HG02588 (cell line): ENCODE measurements at regions not wholly inside any gene's neighbourhood (a gene's known extent, or its start where the extent isn't known, plus 50 kb on each side); places are given as distances from the start of the nearest gene placed in this dataset.

Experiments used
- ATAC-seq: cut with Tn5 transposase; IDR thresholded peaks from one replicate; pipeline ENCODE4 v1.9.1; 2021; ENCODE audit warnings: mild to moderate bottlenecking, moderate library complexity; ENCODE audit not compliant: unreplicated experiment

DNA sequence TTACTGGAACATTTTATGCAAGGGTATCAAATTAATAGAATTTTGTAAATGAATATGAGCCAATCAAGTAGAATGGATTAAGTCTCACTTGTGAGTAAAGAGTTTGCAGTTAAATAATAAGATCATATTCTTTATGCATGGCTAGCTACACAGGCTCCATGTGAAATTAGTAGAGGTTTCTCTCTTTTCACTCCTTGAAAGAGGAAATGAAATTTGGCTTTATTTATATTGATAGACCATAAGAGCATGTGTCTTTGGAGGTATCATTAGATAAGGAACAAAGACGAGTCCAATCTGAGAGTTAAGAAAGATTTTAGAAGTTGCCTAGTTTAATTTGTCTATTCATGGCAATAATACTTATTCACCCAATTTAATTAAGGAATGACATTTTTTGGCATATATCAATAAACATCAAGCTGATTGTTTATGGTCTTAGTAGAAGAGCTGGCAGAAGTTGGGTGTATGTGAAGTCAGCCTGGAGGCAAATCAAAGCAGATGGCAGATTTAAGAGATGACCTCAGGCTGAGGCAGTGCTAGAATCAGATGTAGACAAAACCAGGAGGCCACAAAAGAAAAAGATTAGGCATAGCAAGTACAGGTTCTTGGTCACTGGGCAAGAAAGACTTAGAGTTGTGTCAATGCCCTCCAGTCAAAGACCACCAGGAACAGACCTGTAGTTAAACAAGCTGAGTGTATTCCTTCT is 406.5 kb upstream of the ARHGEF26 start:
- no peak for ATAC-seq

DNA sequence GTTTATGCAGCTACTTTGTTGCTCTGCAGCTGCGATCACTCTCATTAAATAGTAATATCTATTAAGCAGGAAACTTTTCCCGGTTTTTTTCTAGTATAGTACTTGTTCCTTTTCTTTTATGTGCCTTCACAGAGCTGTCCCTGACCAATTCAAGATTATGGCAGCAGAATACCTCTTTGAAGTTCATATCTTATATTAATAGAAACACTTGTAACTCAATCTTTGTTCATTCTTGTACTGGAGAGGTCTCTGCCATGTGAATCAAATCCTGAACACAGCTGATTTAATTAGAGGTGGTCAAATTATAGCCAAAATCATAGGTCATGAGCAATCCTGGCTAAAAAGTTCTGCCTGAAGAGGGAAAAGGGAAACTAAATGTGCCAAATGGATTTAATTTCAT is 399.0 kb upstream of the ARHGEF26 start:
- no peak for ATAC-seq

DNA sequence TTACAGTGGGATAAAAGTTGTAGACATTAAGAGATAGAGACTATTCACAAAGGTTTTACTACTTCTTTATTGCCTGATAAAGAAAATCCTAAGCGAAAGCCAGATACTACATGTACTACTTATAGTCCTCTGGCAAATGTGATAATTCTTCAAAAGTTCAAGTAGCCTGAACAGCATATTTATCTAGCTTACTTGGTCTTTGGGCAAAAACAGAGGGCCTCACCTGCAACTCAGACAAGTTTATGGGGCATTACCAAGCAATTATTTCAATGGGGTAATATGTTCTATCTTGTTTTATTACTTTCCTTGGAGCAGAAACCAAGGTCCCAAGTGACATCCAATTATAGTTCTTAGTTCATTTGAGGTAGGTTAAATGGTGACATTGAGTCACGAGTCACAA is 390.1 kb upstream of the ARHGEF26 start:
- no peak for ATAC-seq

DNA sequence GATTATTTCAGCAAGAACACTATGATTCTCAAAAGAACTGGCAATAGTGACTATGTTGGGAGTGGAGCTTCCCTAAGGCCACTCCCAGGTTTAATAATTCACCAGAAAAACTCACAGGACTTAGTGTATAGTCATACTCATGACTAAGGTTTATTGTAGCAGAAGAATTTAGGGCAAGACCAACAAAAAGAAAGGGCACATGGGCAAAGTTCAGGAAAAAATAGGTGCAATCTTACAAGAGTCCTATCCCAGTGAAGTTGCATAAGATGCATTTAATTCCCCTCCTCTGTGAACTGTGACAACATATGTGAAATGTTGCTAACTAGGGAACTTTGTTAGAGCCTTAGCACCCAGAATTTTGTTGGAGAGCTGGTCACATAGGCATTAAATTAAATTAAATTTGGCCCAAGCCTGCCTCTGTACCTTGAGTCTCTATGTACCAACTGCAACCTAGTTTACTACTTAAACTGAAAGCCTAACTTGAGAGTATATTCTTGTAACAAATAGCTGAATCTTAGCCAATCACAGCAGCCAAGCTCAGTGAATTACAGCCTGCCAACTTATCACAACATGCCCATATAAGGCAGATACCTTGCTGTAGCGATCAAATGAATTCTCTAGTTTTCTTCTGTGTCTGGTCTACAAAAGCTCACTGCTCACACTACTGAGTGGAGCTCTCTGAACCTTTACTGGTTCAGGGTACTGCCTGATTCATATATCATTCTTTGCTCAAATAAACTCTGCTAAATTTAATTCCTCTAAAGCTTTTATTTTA is 386.2 kb upstream of the ARHGEF26 start:
- no peak for ATAC-seq

DNA sequence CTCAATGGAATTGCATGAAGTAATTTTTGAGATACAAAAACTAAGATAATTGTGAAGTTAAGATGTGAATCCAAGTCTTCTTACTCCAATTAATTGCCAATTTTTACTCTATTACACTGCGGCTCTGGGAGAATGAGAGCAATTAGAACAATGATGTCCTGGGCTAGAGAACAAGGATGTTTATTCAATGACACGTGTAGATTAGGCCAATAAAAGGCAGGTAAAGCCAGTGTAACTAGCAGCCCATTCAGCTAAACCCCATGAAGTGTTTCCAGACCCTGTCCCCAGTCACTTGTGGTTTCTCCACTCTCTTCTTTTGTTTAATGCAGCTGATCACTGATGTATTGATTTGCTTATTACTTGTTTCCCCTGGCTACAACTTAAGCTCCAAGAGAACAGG is 381.1 kb upstream of the ARHGEF26 start:
- ATAC-seq, result no peak

DNA sequence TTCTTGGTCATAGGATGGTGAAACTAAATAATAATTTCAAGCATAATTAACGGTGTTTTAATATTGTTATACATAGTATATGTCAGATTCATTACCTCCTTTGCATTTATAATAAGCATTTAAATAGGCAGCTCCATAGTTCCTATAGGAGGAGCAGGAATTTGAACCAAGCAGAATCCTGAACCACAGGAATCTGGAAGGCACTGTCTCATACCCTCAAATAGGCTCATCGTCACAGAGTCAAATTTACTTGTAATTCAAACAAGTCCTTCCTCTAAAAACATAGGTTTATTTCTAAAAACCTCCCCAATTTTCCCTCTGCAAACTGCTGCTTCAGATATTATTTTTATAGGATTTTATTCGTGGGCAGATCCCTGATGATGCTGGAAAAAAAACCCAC is 376.3 kb upstream of the ARHGEF26 start:
- no peak for ATAC-seq

DNA sequence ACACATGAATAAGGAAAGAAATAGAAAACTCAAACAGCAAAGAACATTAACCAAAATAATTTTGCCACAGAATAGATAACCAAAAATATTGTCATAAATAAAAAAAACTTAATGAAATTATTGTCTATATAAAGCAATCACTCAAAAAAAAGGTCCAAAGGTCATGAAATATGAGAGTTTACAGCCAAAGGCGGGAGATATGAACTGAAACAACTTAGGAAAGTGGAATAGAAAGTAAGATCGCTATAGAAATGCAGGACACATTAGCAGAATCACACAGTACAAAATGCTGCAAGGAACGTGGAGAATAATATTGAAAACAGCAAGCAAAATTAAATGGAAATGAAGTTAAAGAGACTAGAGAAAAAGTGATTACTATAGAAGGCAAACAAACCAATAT is 375.0 kb upstream of the ARHGEF26 start:
- ATAC-seq, result no peak

DNA sequence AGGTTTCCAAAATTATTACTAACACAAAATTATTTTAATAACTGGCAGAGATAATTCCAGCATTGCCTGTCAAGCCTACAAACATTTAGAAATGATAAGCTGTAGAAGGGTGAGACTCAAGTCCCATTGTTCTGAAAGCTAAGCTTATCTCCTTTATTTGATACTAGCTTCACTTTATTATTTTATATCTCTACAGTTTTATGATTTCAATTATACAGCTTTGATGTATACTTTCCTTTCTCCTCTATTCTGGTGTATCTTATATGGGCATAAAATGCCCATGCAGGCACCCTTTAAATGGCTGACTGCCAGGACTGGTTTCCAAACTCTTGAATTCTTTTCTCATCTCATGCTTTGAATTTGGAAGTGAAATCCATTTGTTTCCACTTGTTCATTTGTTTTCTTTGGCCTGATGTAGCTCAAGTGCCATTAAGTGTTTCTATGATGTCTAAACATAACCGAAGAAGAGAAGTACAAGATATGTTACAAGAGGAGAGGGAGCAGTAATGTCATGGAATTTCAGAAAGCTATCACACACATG is 372.1 kb upstream of the ARHGEF26 start:
- ATAC-seq, result no peak

DNA sequence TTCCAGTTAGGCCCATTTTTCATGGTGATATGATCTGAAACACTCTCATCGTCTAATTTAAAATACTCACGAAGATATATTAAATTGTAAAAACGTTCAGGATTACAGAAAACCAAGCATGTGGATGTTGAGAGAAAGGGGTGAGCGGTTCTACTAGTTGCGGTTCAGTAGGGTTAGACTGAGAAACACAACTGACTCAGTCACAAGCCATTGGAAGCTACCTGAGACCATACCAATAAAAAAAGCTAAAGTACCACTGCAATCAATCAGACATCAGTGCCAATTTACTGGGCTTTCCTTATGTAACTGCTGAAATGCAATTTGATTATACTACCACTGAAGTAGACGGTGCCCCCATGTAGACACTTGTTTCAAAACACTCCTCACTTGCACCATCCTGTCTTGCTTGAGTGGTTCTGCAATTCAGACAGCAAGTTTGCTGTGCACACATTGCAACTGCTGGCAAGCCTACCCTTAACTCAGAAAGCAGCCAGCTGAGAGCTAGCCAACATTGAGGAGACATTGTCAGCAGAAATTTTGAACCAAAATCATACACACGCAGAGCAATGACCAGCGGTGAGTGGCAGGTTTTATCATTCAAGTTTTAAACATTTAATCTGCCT is 368.7 kb upstream of the ARHGEF26 start:
- no peak for ATAC-seq

DNA sequence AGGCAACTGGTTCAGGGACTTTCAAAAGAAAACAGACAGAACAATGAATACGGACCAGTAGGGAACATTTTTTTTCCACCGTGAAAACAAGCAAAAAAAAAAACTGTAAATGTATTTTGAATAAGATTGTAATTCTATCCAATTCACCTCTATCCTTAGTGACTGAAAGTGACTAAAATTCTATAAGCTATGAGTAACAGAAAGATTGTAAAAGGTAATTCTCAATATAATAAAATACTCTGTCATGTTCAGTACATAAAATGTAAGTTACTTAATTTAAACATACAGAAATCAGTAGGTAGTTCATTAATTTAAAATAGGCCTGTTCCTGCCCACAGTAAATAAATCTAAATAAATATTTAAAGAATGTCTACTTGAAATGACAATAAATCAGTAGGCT is 368.2 kb upstream of the ARHGEF26 start:
- no peak for ATAC-seq

DNA sequence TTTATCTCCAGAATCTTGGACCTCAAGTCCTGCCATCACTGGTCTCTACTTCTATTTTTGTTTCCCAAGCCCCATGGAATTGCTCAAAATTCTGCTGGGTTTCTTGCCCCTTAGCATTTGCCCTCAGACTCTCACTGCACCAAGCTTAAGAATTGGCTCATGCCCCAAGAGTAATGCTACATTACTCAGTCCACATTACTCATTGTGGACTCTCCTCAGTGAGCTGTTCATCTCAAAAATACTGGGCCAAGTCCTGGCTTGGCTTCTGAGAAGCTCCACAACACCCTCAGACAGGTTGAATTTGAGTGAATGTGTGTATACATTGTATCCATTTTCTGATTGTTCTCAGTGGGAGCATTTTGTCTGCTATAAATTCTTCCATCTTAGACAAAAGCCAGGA is 364.4 kb upstream of the ARHGEF26 start:
- no peak for ATAC-seq

DNA sequence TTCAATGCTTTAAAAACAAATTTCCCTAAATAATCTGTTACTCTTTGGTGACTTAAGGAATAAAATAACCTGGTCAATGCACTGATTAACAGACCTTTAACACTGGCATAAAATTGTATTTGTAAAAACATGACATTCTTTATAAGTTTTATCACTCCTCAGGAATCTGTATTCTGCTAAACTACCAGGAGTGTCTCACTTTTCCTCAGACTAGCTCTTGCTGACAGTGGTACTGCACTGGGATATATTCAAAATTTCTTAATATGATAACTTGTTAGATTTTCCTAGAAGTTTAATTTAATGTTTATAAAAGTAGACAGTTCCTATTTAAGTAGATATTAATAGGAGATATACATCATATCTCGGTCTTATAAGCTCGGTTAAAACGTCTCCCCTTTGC is 363.4 kb upstream of the ARHGEF26 start:
- no peak for ATAC-seq

DNA sequence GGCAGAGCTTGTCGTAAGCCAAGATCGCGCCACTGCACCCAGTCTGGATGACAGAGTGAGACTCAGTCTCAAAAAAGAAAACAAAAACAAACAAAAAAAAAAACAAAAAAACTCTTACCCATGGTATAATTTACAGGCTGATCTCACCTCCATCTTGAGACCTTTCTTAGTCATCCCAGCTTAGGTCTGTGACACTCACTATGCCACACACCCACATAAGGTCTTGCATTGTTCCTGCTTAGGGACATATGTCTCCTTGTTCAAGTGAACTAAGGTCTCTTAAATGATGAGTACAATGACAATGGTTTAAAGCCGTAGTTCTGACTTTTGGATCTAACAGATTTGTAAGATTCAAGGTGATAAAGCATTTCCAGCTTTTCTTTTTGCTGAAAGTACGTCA is 360.2 kb upstream of the ARHGEF26 start:
- ATAC-seq, result no peak

DNA sequence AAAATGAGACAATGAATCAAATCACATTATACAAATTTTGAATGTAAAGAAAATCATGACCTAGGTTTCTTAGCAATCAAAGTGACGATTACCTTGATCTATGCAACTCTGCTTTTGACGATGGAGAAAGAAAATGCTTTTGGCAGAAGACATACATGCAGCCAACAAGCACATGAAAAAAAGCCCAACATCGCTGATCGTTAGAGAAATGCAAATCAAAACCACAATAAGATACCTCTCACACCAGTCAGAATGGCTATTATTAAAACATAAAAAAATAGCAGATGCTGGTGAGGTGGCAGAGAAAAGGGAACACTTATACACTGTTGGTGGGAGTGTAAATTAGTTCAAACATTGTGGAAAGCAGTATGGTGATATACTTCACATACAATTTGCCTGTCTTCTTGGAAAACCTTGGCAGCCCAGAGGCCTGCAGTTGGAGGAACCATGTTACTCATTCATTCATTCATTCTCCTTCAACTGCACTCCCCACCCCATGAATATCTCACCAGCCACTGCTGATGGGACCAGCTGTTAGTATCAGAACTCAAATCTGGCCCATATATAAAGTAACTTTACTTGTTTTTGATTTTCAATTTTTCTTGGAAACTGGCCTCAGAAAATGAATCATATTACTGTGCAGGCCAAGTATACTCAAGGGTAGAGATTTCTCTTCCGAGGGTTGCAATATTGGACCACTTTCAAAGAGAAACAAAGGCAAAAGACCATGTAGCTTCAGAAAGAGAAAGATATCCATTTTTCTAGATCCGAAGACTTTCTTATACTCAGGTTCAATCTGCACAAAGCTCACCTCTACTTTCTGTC is 358.6 kb upstream of the ARHGEF26 start:
- ATAC-seq, result no peak

DNA sequence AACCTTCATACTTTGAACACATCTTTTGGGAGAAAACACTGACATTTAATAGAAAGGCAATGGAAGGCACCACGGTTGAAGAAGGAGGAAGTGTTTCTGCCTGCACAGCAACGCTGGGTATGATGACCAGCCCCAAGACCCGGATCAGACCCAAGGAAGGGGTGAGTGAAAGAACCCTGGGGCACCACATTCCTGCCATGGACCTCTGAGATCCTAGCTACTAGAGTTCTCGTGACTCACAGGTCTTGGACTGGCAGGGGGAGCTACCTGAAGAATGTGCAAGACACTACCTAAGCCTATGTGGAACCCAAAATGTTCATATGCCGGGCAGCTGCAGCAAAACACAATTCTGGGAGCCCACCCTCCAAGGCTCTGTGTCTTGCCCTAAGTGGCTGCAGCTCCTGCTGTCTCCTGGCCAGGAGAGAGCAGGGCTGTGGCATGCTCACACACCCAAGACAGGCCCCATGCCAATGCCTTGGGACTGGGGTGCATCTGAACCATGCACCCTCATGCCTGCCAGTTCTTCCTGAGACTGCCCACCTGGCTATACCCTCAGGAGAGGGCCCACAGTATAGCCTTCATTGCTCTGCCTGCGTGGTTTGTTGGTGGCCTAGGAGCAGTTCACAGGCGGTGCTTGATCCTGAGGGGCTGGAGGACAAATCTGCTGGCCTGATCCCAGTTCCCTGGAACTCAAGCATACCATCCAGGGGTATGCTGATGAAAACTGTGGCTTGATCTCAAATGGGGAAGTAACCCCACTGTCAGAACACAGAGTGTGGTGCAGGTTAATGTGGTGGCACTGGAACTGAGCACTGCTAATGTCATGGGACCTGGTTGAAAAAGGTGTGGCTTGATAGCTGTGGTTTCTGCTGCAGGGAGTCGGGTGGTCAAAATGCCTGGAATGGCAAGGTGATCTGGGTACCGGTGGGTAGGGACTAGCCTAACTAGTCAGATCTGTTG is 353.3 kb upstream of the ARHGEF26 start:
- ATAC-seq, result peak; percentile 27

DNA sequence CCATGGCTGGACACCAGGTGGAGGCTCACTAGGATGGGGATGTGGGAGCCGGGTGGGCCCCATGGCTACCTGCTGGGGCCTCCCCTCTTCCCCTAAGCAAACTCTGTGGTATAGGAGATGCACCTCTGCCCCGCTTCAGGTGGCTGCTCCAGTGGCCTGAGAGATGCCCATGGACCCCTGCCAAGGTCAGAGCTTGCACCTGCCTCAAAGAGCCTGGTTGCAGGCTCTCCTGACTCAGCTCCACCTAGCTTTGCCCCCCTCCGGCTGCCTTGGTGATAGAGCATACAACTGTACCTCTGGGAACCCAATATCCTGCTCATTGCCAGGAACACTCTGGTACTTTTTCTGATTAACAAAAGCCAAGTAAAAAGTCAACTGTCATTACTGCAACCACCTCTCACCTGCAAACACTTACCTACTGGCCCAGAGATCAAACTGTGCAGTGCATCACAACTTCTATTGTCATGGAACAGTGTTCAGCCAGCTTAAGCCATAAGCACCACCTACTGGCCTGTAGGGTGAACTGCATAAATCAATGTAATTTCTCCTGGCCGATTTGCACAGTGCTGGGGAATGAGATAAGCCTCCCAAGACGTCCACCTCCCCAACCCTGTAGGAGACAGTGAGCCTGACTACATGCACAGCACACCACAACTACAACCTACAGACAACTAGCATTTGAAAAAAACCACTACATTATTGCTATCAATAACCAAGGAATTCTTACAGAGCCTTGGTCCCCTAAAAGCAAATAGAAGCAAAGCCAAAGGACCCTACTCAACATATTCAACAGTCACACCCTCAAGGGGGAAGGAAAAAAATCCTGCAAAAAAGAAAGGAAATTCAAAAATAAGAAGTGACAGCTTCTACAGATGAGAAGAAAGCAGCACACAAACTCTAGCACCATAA is 352.4 kb upstream of the ARHGEF26 start:
- peak; percentile 97 for ATAC-seq

DNA sequence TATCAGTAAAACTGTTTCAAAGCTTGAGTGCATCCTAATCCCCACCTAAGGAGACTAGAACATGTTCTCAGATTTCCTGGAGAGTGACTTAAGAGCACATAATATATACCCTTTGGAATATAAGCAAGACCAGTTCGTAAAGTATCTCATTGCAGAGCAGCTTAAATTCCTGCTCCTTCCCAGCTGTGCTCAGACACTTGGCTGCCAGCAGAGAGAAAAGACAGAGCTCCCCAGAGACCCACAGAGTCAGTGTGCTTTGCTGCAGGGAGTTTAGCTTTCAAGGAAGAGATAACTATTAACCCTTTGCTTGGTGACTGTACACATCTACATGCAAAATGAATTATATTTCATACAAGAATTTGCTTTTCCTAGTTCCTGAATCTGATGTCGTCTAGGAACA is 338.1 kb upstream of the ARHGEF26 start:
- no peak for ATAC-seq

DNA sequence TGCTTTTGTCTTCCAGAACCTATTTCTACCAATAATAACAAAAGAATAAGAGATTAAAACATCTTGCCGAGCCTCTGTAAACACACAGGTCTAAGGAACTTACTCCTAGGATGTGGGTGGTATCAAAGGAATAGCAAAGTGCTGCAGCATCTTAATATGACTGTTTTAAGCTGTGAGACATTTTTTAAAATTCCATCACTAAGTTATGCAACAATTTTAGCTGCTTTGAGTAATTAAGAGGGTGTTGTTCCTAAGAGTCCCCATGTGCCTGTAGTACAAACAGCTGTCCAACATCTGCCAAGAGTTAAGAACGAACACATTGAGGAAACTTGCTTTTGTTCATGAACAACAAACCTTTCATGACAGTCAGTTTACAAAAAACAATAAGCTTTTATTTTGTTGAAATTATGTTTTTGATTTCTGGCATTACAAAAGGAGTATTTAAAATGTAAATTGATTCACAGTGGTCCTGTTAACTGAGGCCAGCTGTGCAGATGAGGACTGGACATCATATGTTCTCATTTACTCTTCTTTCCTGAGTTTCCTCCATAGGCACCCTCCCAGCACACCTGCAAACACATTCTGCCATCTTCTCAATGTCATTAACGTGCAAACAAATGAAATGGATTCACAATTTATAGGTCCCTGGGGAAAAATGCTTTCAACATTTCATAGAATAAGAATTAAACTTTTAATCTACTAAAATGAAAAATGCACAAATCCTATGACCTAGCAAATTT is 337.3 kb upstream of the ARHGEF26 start:
- ATAC-seq, result no peak
